ENCODE measurements at regions not wholly inside any gene's neighbourhood (a gene's known extent, or its start where the extent isn't known, plus 50 kb on each side); places are given as distances from the start of the nearest gene placed in this dataset.

DNA sequence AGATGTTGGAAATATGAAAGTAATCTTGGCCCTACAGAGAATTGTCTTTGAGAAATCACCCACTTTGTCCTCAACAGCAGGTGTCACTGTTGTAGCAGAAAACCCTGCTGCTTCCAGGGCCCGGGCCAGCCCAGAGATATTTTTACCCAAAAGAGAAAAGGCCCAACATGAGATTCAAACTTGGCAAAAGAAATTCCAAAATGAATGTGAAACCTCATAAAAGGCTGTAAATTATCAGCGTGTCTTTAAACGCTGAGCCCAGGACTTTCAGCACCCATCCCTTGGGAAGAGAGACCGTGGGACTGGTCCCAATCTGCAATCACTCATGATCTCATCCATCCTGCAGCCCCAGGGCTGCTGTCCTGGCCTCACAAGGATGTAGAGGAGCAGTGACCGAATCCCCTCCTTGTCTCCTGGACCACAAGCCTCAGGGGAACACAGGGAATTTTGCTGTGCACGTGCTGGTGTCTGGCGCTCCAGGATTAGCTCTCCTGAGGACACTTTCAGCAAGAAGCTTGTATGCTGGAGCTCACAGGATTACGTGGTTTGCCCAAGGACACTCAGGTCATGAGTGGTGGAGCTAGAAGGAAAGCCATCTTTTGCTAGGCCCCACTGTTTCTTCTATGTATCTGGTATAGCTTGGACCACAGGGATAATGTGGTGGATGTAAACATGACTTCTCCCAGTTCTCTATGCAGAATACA lies 202.1 kb downstream of the RNF144A start:
- Histone ChIP-seq H3F3A (ENCODE audit: control insufficient read depth, insufficient read depth) (no peaks in the 10 kb centered on the region), H3K36me3 (ENCODE audit: control insufficient read depth, low read length) (no peaks in the 10 kb centered on the region), H3K9me2 (replicated peaks; ENCODE audit: control insufficient read depth, low read length) (no peaks in the 10 kb centered on the region), H3K27me3 (ENCODE audit: control insufficient read depth, low read length) (peaks cover 16% of the 10 kb centered on the region), H3K9me3 (ENCODE audit: control insufficient read depth, insufficient read depth, low read length) (no peaks in the 10 kb centered on the region), H3K79me2 (ENCODE audit: control insufficient read depth, low read length) (no peaks in the 10 kb centered on the region), H4K20me1 (ENCODE audit: control insufficient read depth, insufficient read depth, low read depth, low read length) (no peaks in the 10 kb centered on the region), H3K4me3 (ENCODE audit: low read length) (no peak overlapping the region), H3K4me2 (ENCODE audit: low read length) (no peak overlapping the region), H3K4me1 (ENCODE audit: control insufficient read depth, low read length) (no peaks in the 10 kb centered on the region), H3K27ac (ENCODE audit: low read depth, low read length) (no peak overlapping the region)
- no peak for TF ChIP-seq EZH2phosphoT487 (IDR thresholded peaks at IDR 0.05; ENCODE audit: borderline replicate concordance, low read length)
- TF ChIP-seq, protein P1, sequence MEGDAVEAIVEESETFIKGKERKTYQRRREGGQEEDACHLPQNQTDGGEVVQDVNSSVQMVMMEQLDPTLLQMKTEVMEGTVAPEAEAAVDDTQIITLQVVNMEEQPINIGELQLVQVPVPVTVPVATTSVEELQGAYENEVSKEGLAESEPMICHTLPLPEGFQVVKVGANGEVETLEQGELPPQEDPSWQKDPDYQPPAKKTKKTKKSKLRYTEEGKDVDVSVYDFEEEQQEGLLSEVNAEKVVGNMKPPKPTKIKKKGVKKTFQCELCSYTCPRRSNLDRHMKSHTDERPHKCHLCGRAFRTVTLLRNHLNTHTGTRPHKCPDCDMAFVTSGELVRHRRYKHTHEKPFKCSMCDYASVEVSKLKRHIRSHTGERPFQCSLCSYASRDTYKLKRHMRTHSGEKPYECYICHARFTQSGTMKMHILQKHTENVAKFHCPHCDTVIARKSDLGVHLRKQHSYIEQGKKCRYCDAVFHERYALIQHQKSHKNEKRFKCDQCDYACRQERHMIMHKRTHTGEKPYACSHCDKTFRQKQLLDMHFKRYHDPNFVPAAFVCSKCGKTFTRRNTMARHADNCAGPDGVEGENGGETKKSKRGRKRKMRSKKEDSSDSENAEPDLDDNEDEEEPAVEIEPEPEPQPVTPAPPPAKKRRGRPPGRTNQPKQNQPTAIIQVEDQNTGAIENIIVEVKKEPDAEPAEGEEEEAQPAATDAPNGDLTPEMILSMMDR (IDR thresholded peaks at IDR 0.05; ENCODE audit: low read depth, low read length, poor library complexity, severe bottlenecking): peak; percentile 70

DNA sequence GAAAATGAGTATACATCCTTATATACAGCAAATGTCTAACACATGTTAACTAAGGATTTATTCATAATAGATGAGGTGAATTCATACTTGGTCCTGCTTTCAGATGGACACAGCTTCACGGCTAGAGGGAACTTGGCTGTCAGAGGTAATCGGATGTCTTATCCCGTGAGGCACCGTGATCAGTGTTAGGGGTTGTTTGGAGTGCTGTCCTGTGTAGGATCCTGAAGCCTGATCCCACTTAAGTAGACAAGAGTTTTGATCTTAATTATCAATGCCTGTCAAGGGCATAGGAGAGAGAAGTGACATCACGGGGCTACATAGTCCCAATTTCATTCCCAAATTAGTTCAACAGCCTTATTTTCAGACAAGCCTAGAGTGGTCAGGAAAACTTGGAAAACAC lies 204.6 kb downstream of the RNF144A start:
- Histone ChIP-seq H3K9me2 (replicated peaks; ENCODE audit: control insufficient read depth, low read length) (no peaks in the 10 kb centered on the region), H3K4me1 (ENCODE audit: control insufficient read depth, low read length) (no peaks in the 10 kb centered on the region), H3K79me2 (ENCODE audit: control insufficient read depth, low read length) (no peaks in the 10 kb centered on the region), H3K4me2 (ENCODE audit: low read length) (no peak overlapping the region), H3K36me3 (ENCODE audit: control insufficient read depth, low read length) (no peaks in the 10 kb centered on the region), H3K27me3 (ENCODE audit: control insufficient read depth, low read length) (peaks cover 11% of the 10 kb centered on the region), H3K27ac (ENCODE audit: low read depth, low read length) (no peak overlapping the region), H4K20me1 (ENCODE audit: control insufficient read depth, insufficient read depth, low read depth, low read length) (no peaks in the 10 kb centered on the region), H3F3A (ENCODE audit: control insufficient read depth, insufficient read depth) (no peaks in the 10 kb centered on the region), H3K9me3 (ENCODE audit: control insufficient read depth, insufficient read depth, low read length) (no peaks in the 10 kb centered on the region), H3K4me3 (ENCODE audit: low read length) (no peak overlapping the region)
- no peak for TF ChIP-seq EZH2phosphoT487 (IDR thresholded peaks at IDR 0.05; ENCODE audit: borderline replicate concordance, low read length)
- TF ChIP-seq, protein P1 (IDR thresholded peaks at IDR 0.05; ENCODE audit: low read depth, low read length, poor library complexity, severe bottlenecking): no peak

DNA sequence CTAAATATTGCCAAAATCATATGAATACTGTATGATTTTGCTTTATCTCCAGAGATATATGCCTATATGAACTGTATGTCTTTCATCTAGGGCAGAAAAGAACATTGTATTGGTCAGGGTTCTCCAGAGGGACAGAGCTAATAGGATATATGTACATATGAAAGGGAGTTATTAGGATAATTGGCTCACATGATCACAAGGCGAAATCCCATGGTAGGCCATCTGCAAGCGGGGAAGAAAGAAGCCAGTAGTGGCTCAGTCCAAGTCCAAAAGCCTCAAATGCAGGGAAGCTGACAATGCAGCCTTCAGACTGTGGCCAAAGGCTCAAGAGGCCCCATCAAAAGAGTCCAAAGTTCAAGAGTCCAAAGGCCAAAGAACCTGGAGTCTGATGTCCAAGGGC lies 209.9 kb downstream of the RNF144A start:
- H3K27ac ChIP-seq (ENCODE audit: low read depth, low read length): no peak overlapping the region
- H3K9me3 ChIP-seq (ENCODE audit: control insufficient read depth, insufficient read depth, low read length): no peaks in the 10 kb centered on the region
- no peaks in the 10 kb centered on the region for H3K9me2 ChIP-seq (replicated peaks; ENCODE audit: control insufficient read depth, low read length)
- H3F3A ChIP-seq (ENCODE audit: control insufficient read depth, insufficient read depth): no peaks in the 10 kb centered on the region; the same call in 1 of the 2 replicates
- H3K27me3 ChIP-seq (ENCODE audit: control insufficient read depth, low read length): peaks cover 7% of the 10 kb centered on the region
- H3K4me3 ChIP-seq (ENCODE audit: low read length): no peak overlapping the region
- H3K4me1 ChIP-seq (ENCODE audit: control insufficient read depth, low read length): peaks cover 2% of the 10 kb centered on the region; the same call in 1 of the 2 replicates
- H3K4me2 ChIP-seq (ENCODE audit: low read length): no peak overlapping the region
- TF ChIP-seq, protein P1 (IDR thresholded peaks at IDR 0.05; ENCODE audit: low read depth, low read length, poor library complexity, severe bottlenecking): no peak
- TF ChIP-seq EZH2phosphoT487 (IDR thresholded peaks at IDR 0.05; ENCODE audit: borderline replicate concordance, low read length): no peak
- no peaks in the 10 kb centered on the region for H4K20me1 ChIP-seq (ENCODE audit: control insufficient read depth, insufficient read depth, low read depth, low read length)
- no peaks in the 10 kb centered on the region for H3K79me2 ChIP-seq (ENCODE audit: control insufficient read depth, low read length)
- no peaks in the 10 kb centered on the region for H3K36me3 ChIP-seq (ENCODE audit: control insufficient read depth, low read length)

All from DOHH2 (cell line).